Fibroblast of lung (primary cell): ENCODE measurements at regions not wholly inside any gene's neighbourhood (a gene's known extent, or its start where the extent isn't known, plus 50 kb on each side); places are given as distances from the start of the nearest gene placed in this dataset.

ENCODE experiments used
- CTCF ChIP-seq, 2 donors: IDR thresholded peaks in 1 of 2; conservative IDR thresholded peaks in 1 of 2; 1 replicate in 1 of 2; 2 replicates in 1 of 2; pipeline ENCODE4 v1.5.1; 2011 to 2012; ENCODE audit warnings: low read length in 2 of 2, control low read depth in 1 of 2, inconsistent platforms in 1 of 2, low read depth in 1 of 2, mild to moderate bottlenecking in 1 of 2
- EZH2 ChIP-seq: IDR thresholded peaks from 2 replicates; pipeline ENCODE4 v1.5.1; 2012; ENCODE audit warnings: low read length, control low read depth, mild to moderate bottlenecking; ENCODE audit errors: missing control alignments

- no peak for TF ChIP-seq CTCF (conservative IDR thresholded peaks at IDR 0.05 in 1 of 2, IDR thresholded peaks at IDR 0.05 in 1 of 2; ENCODE audit: low read depth in 1 of 2, low read length in 2 of 2)
- no peak for TF ChIP-seq EZH2
Measured at GRCh38 chr12:84807249-84807648, 105.3 kb downstream of the SLC6A15 start.
